Amniotic stem cell (primary cell): ENCODE measurements at regions not wholly inside any gene's neighbourhood (a gene's known extent, or its start where the extent isn't known, plus 50 kb on each side); places are given as distances from the start of the nearest gene placed in this dataset.
A peak's percentile ranks its signal among the peaks of the same experiment; 100 is the strongest.
"Not testable (repeated sequence)": the region's sequence is repeated elsewhere in the genome, so short reads cannot be mapped to it uniquely, and the experiment has no call there.

Experiments
- DNase-seq: peaks from one replicate; lab custom pipeline; 2025; lab: John Stamatoyannopoulos, UW

DNA sequence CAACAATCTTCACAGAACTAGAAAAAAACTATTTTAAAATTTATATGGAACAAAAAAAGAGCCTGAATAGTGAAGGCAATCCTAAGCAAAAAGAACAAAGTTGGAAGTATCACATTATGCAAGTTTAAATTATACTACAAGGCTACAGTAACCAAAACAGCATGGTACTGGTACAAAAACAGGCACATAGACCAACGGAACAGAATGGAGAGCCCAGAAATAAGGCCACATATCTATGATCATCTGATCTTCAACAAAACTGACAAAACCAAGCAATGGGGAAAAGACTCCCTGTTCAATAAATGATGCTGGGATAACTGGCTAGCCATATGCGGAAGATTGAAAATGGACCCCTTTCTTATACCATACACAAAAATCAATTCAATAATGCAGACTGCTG lies 74.4 kb upstream of the RTN4 start:
- not testable (repeated sequence) for DNase-seq

DNA sequence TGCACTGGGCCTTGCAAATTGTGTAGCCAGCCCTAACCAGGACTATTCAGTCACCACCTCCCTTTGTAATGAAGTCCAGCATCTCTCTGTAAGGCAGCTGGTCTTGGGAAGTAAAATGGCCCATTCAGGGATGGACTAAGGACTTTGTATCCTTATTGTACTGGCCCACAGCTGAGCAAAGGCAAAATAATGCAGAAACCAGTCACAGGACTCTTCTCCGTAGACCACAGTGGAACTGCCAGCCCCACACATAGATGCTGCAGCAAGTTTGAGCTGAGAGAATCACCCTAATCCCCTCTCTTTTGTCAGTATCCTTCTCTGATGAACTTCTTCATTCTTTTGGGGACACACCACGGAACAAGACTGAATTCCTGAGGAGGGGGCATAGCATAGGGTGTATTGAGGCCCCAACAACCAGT lies 73.6 kb upstream of the RTN4 start:
- DNase-seq, result no peak

DNA sequence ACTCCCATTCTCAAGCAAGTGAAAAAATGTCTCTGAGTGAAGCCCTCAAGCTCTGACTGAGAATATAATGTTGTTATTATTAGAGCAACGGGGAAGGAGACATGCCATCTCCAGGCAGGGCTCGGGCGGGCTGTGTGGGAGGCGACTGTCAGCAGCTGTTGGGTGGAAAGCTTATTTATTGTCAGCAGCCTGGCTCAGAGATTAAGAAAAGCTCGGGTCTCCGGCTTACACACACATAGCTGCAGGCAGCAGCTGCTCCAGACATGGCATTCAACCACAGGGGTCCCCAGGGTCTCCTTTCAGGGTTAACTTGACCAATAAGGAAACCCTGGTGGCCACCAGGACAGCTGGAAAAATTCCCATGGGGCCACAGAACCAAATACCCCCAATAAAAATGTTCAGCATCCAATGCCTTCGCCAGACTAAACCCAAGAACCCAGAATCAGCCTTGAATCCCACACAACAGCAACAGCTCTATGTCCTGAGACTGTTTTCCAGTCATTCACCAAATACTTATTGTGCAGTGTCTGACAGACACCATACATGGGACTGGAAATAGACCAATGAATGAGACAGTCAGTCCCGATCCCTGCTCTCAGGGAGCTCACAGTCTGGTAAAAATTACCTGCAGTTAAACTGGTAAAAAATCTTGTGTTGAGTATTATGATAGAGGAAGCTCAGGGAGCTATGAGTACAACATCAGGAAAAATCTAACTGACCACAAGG lies 70.5 kb upstream of the RTN4 start:
- no peak for DNase-seq

DNA sequence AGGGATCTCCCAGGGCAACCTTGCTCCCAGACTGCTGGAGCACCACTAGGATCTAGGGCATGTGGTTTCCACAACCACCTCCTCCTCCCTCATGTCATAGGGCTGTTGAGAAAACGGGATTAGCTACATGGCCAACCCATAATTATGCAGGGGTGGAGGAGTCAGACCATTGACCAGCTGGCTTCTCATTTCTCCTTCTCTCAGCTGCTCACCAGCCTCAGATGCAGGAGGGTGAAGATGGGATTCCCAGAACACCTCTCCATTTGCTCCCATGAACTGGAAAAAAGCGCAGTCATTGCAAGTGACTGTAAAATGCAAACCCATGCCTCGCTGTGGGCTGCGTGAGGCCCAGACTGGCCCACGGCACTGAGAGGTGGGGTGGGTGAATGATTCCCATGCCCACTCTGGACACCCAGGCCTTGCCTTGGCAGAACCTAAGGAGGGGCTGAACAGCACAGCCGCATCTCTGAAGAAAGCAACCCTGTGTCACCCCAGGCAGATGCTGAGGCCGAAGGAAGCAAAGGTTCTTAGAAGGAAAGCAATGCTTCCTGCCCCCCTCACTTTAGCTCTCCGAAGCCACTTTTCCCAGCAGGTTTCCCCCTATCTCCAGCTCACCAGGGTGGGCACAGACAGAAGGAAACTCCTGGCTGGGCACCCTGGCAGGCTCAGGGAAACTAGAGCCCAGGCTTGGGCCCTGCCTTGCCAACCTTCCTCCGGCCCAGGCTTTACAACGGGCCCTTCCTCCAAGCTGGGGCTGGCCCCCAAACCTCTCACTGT lies 69.6 kb upstream of the RTN4 start:
- DNase-seq, result no peak

DNA sequence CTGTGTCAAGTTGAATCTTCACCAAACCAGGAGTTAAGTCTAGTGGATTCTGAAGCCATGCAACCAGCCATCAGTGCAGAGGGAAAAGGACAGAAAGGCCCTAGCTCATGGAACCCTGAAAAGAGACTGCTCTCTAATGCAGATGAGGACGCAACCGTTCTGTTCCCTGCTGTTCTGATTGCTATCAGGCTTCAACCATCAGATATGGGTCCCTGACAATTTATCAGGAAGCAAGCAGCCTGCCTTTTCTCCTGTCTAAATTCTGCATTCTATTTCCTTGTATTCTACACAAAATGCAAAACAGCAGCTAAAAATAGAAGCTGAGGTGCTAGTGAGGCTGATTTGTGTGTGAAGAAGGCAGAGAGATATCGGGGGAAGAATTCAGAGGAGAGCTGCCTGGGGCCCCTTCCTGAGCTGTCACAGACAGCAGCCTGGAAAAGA lies 68.4 kb upstream of the RTN4 start:
- no peak for DNase-seq

- DNase-seq, result no peak
Observed at GRCh38 chr2:55116966-55117365, 66.7 kb upstream of the RTN4 start.

DNA sequence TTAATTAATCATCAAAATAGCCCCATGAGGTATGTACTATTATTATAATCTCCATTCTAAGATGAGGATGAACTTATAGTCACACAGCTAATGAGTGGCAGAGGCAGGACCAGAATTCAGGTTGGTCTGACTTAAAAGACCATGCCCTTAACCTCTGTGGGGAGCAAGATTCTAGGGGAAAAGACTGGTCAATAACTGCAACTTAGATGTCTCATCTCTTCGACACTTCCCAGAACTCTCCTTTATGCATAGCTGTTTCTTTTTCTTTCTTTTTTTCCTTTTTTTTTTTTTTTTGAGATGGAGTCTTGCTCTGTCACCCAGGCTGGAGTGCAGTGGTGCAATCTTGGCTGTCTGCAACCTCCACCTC lies 66.3 kb upstream of the RTN4 start:
- DNase-seq, result no peak

- DNase-seq, result no peak
Observed at GRCh38 chr2:55115761-55116597, 65.7 kb upstream of the RTN4 start.

DNA sequence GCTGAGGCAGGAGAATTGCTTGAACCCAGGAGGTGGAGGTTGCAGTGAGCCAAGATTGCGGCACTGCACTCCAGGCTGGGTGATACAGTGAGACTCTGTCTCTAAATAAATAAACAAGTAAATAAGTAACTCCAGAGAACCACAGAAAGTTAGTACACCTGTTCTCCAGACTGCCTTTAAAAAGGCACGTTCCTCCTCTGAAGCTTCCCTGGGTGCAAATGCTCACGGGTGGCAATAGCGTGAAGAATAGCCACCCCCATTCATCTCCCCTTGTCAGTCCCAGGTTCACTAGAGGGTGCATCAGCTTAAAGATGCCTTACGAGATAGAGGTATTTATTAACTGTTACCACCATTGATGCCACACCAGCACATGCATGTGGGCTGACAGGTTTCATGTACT lies 64.3 kb upstream of the RTN4 start:
- no peak for DNase-seq

DNA sequence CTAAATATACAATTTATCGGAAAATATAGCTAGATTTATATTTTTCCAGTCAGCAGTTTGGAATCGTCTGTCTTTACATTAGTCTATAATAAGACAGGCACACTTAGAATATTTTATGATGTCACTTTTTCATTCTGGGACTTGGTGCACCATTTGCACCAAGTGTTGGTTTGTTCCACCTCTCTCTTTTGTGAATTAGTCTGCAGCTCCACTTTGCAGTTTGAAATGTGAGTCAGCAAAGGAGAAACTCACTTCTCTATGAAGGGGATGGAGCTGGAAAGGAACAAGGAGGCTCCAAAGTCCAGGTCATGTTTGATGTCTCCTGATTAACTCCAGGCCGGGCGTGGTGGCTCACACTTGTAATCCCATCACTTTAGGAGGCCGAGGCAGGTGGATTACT lies 63.8 kb upstream of the RTN4 start:
- no peak for DNase-seq

DNA sequence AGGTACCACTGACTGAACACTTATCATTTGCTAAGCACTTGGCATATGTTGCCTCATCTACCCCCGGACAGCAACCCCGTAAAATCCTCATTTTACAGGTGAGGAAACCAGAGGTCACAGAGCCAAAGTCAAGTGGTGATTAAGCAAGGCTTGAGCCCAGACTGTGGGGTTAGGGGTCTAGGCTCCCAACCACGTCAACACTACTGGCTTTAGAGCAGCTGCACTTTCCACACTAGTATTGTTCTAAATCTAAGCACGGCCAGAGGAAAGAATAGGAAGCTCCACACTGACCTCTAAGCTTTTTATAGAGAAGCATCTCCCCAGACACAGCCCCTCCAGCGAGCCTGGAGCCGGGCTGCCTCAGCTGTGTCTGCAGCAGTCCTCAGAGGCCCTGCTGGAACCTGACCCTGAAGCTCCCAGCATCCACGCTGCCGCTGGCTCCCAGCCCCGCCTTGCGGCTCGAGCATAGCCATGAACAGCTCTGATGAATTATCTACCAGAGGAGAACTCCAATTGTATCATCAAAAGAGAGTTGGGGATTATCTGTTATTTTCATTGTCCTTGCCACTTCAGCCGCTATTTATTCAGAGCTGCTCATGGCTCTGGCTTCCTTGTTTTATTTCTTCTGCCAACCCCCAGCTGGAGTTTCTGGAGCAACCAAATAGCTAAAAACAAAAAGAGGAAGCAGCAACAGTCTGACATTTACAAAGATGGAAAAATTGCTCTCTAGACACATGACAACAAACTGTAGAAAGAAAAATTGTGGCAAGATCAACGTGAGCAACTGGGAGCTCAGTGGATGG lies 62.2 kb upstream of the RTN4 start:
- no peak for DNase-seq

- DNase-seq, result peak; percentile 58
Observed at GRCh38 chr2:55111570-55112228, 61.4 kb upstream of the RTN4 start.

GRCh38 chr2:55111230-55111569 lies 60.9 kb upstream of the RTN4 start:
- DNase-seq, result no peak

- DNase-seq, result no peak
Observed at GRCh38 chr2:55109219-55109891, 59.1 kb upstream of the RTN4 start.

- DNase-seq, result no peak
Observed at GRCh38 chr2:55108456-55109160, 58.4 kb upstream of the RTN4 start.

- no peak for DNase-seq
Observed at GRCh38 chr2:55107436-55107835, 57.2 kb upstream of the RTN4 start.

DNA sequence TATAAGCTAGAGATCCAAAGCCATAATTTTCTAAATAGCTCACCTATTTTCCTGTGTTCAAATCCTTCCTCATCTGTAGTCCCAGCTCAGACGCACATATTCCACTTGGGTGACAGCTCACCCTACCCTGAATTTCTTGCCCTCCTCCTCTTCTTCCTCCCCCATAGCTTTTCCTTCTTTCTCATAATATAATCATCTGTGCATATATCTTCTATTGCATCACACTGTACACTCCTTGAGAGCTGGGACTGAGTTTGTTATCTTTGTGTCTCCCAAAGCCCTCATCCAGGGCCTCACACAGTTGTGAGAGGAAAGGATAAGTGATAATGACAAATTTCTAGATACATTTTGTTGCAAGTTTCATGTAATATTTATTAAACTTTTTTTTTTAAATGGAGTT lies 55.9 kb upstream of the RTN4 start:
- DNase-seq, result no peak

GRCh38 chr2:55105456-55105855 lies 55.2 kb upstream of the RTN4 start:
- DNase-seq, result no peak

DNA sequence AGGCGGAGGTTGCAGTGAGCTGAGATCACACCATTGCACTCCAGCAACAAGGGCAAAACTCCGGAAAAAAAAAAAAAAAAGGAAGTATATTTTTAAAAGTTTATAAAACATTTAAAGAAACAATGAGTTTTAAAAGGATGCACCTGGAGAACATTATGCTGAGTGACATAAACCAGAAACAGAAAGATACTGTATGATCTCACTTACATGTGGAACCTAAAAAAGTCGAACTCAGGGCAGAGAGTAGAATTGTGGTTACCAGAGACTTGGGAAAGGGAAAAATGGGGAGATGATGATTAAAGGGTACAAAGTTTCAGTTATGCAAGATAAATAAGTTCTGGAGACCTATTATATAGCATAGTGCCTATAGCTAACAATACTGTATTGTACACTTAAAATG lies 52.8 kb upstream of the RTN4 start:
- DNase-seq, result no peak
